LNCaP clone FGC (cell line): ENCODE measurements at regions not wholly inside any gene's neighbourhood (a gene's known extent, or its start where the extent isn't known, plus 50 kb on each side); places are given as distances from the start of the nearest gene placed in this dataset.

Source experiments
- DNase-seq: peaks from one replicate; pipeline ENCODE4 v3.0.0-alpha.2; 2011; ENCODE audit warnings: low read depth
- H3K4me3 ChIP-seq: 2 replicates; pipeline ENCODE4 v1.5.1; 2011; ENCODE audit warnings: mild to moderate bottlenecking, low read depth, low read length, control low read depth
- TF ChIP-seq, protein P1 (sequence below): IDR thresholded peaks from 2 replicates; pipeline ENCODE4 v1.5.1; 2012; ENCODE audit warnings: mild to moderate bottlenecking; ENCODE audit not compliant: control insufficient read depth, insufficient read depth; ENCODE audit errors: extremely low read depth

DNA sequence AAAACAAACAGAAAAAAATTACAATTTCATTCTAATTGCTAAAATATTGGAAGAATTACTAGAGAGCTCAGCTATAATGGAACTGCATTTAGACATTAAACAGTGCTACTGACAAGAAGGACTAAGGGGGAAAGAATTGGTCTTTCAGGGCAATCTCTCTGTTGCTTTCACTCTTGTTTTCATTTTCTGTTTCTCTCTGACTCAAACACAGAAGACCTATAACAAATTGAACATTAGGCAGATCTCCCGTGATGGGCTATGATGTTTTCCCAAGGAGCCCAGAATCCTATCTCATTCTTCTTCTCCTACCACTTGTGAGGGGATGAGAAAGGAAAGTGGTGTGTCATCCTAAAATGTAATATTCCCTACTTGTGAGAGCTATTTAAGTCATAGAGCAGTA, 358.0 kb upstream of the TGFBR2 start:
- DNase-seq = no peak
- TF ChIP-seq, protein P1, sequence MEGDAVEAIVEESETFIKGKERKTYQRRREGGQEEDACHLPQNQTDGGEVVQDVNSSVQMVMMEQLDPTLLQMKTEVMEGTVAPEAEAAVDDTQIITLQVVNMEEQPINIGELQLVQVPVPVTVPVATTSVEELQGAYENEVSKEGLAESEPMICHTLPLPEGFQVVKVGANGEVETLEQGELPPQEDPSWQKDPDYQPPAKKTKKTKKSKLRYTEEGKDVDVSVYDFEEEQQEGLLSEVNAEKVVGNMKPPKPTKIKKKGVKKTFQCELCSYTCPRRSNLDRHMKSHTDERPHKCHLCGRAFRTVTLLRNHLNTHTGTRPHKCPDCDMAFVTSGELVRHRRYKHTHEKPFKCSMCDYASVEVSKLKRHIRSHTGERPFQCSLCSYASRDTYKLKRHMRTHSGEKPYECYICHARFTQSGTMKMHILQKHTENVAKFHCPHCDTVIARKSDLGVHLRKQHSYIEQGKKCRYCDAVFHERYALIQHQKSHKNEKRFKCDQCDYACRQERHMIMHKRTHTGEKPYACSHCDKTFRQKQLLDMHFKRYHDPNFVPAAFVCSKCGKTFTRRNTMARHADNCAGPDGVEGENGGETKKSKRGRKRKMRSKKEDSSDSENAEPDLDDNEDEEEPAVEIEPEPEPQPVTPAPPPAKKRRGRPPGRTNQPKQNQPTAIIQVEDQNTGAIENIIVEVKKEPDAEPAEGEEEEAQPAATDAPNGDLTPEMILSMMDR = no peak
- no peak overlapping the region for H3K4me3 ChIP-seq

DNA sequence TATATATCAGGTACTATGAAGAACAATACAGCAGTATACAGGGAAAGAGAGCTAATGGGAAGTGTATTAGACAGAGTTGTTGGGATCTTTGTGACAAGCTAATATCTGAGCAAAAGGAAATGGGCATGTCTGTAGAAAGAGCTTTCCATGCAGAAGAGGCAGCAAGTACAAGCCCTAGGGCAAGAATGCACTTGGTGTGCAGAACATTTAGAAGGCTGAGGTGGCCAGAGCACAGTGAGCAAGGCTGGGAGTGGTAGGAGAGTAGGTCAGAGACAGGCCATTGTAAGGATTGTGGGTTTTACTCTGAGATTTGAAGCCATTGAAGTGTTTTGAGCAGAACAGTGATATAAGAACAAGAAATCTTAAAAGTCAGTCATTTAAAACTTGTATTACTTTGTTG, 353.9 kb upstream of the TGFBR2 start:
- no peak for DNase-seq
- H3K4me3 ChIP-seq = no peak overlapping the region
- TF ChIP-seq, protein P1 = no peak

DNA sequence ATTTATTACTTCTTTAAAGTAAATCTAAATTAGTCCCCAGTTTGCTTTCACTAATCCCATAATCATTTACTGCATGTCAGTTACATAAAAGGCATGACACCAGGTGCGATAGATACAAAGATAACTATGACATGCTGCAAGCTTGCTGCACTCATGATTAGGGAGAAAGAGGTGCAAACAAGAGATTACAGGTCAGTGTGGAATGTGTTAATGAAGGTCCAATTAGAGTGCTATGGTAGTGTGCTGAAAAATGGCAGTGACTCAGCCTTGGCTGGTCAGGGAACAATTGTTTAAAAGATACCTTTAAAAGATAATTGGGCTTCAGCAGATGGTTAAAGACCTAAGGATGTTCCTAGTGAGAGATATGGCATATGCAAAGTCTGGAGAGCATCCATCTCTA, 352.6 kb upstream of the TGFBR2 start:
- TF ChIP-seq, protein P1 = no peak
- no peak overlapping the region for H3K4me3 ChIP-seq
- DNase-seq = no peak

DNA sequence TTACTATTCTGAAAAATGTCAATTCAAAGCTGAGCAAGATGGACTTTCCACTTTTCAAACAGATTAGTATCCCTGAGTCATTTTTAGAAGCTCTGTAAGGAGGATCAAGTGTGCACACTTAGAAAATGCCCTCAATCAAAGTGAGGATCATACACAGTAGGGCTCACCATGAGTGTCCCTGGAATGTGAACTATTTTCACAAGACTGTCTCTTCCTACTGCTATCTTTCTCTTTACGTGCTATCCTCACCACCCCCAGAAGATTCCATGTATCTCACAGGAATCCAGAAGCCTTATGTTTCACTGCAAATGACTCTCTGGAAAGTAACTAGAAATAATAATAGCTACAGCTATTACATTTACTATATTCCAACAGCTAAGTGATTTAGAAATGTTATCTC, 349.9 kb upstream of the TGFBR2 start:
- H3K4me3 ChIP-seq = no peak overlapping the region
- TF ChIP-seq, protein P1 = no peak
- DNase-seq = no peak

DNA sequence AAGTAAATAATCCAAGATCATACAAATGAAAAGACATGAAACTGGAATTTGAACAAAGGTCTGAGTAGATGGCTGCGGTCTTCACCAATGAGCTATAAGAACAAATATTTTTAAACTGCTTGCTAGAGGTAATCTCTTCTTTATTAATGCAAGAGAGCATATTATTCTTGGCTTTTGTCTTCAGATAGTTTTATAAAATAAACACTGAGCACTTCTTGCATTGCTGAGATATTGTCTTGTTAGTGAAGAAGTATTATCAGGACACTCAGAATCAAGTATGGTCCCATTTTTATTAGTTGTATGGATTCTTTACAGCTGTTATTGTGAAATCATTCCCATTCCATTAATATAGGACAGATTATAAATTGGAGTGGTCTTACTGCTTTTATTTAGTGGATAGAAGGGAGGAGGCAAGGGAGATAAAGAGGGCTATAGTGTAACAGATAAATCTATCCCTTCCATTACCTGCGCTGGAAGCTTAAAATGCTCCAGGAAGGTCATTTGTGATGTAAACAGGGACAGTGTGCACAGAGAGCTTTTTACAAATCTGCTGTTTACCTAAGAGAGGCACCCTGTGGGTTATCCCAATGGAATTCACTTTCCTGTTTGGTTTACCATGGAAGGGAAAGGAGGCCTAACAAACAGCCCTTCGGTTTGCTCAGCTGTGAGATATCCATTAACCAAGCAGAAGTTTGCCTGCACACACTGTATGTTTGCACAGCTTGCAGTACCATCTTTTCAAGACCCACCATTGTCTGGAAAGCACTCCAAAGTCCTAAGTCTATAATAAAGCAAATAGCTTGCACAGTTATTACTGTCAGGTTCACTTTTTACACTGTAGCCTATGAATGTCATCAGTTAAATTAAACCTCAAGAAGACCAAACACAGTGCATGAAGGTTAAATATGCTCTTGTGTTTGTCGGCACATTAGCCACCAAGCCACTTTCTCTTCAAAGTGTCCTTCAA, 347.7 kb upstream of the TGFBR2 start:
- peak; percentile 91 for DNase-seq
- H3K4me3 ChIP-seq = no peak overlapping the region
- TF ChIP-seq, protein P1 = no peak

DNA sequence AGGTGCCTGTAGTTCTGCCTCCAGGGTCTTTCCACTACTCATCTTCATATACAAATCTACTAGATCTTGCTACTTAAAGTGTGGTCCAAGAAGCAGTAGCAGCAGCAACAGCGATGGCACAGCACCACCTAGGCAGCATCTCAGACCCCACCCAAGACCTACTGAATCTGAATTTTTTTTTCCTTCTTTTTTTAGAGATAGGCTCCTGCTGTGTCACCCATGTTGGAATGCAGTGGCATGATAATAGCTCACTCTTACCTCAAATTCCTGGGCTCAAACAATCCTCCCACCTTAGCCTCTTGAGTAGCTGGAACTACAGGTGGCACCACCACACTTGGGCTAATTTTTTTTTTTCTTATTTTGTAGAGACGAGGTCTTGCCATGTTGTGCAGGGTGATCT, 346.7 kb upstream of the TGFBR2 start:
- H3K4me3 ChIP-seq = no peak overlapping the region
- TF ChIP-seq, protein P1 = no peak
- DNase-seq = no peak

DNA sequence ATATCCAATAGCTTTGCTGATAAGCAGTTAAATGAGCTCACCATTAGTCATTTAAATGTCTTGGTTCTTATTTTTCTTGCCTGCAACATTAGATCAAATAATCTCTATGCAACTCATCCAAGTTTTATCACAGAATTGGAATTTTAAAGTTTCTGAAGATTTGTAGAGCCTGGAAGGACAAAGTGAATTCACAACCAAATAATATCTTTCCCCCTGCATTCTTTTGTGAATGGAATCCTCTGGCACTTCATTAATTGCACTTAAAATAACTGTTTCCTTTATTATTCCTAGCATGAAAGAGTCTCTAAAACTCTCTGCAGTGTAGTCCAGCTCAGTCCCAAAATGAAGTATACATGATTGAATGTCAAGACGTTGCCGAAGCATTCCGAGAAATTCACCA, 345.6 kb upstream of the TGFBR2 start:
- DNase-seq = no peak
- H3K4me3 ChIP-seq = no peak overlapping the region
- TF ChIP-seq, protein P1 = no peak
